HG03064 (cell line): ENCODE measurements at regions not wholly inside any gene's neighbourhood (a gene's known extent, or its start where the extent isn't known, plus 50 kb on each side); places are given as distances from the start of the nearest gene placed in this dataset.
"Not testable (repeated sequence)": the region's sequence is repeated elsewhere in the genome, so short reads cannot be mapped to it uniquely, and the experiment has no call there.

Source experiments
- ATAC-seq: cut with Tn5 transposase; IDR thresholded peaks from one replicate; pipeline ENCODE4 v1.9.1; 2021; ENCODE audit warnings: low read depth; ENCODE audit not compliant: unreplicated experiment

DNA sequence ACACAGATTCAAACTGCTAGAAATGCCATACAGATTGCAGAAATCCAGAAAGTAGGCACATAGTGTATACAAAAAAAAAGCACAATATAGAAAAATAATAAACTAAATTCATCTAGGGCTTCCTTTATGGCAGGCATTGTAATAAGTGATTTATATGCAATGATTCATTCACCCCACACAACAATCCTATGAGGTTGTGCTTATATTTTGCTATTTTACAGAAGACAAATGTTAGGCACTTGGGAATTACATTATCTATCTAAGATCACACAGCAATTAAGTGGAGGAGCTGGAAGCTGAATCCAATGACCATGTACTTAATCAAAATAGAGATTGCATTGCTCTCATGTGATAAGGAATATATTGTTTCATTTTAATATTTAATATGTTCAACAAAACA, 225.7 kb upstream of the KCNK2 start:
- no peak for ATAC-seq

DNA sequence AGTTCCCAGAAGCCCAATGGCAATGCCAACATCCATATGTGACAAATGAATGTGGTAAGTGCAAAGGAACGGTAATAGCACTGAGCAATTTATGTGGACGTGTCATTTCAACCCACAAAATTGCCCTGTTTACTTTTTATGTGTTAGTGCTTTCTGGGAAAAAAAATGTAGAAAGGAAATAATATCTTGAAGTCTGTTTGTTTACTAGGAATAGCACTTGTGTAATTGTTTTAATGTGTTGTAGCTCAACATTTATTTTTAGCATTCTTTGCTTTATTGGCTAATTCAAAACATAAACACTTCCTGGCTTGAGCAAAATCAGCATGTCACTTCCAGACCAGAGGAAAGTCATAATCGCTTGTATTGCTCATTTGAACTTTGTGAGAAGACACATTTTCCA, 224.8 kb upstream of the KCNK2 start:
- no peak for ATAC-seq

DNA sequence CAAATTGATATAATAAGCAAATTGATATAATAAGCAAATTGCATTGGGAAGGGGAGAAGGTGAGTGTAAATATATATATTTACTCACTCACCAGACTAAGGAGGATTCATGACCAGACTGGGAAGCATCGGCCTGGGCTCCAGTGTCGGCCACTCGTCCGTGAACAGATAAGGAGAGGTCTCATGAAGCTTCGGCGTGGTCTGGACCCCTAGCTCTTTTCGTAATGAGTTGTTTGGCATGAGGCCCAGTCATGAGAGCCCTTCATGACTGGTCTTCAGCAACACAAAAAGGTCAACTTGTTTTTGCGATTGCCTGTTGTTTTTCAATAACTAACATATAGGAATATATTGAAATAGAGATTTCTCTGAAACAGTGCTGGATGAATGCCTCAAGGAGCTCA, 222.9 kb upstream of the KCNK2 start:
- ATAC-seq, result no peak

GRCh38 chr1:214861615-214862014, 220.9 kb upstream of the KCNK2 start:
- ATAC-seq, result no peak

DNA sequence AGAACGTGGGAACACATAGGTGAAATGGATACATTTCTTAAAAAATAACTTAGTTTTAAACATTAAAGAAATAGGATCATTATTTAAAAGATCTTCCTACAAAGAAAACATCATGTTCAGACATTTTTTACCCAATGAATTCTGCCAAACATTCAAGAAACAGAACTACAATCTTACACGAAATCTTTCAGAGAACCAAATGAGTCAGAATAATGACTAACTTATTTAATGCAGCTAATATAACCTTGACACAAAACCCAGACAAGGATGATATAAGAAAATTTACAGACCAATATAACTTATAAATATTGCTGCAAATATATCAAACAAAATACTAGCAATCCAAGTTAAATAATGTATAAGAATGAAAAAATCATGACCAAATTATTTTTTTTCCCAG, 220.1 kb upstream of the KCNK2 start:
- no peak for ATAC-seq

- ATAC-seq, result no peak
These were observed 217.4 kb upstream of the KCNK2 start for GRCh38 chr1:214864896-214865688.

DNA sequence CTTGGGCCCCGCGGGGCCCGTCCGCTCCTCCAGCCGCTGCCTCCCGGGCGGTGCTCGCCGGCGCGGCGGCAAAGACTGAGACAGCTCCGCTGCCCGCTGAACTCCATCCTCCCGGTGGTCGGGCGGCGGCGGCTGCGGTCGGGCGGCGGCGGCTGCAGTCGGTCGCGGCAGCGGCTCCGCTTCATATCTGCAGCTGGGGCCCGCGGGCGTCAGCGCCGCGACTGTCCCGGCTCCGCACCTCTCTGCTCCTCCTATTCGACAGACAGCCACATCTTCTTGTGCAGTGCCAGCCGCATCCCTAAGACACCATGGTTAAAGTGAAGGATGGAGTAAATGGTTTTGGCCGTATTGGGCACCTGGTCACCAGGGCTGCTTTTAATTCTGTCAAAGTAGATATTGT, 212.1 kb upstream of the KCNK2 start:
- not testable (repeated sequence) for ATAC-seq

- ATAC-seq, result no peak
These were observed 201.6 kb upstream of the KCNK2 start for GRCh38 chr1:214880956-214881355.

DNA sequence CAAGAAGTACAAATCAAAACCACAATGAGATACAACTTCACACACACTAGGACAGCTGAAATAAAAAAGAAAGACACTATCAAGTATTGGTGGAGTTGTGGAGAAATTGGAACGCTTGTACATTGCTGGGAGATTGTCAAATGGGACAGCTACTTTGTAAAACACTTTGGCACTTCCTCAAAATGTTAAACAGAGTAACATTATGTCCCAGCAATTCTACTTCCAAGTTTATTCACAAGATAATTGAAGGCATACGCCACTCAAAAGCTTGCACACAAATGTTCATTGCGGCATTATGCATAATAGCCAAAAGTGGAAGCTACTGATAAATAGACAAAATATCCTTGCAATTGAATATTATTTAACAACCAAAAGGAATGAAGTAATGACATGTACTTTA, 199.9 kb upstream of the KCNK2 start:
- no peak for ATAC-seq

DNA sequence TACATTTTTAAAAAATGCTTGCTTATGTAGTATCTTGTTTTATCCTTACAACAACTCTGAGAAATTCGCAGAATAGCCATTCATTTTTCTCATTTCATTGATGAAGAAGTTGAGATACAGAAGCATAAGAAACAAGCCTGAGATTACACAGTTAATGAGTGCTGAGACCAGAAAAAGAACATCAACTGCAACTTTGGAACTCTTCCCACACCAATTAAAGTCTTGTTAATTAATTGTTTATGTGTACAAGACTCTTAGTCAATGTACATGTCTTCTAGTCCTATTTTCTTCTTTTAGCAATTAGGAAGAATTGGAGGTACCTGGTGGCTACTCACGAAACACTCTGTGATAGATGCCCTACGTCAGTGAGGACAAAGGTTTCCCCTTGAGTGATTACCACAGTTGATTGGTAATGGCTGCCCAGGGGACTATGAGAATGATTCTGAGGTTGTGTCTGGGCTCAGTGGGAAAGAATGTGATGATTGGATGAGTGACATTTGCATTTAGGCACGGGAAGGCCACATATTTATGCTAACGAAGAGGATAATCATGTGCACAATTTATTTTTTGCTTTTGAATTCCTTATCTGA, 187.4 kb upstream of the KCNK2 start:
- no peak for ATAC-seq

DNA sequence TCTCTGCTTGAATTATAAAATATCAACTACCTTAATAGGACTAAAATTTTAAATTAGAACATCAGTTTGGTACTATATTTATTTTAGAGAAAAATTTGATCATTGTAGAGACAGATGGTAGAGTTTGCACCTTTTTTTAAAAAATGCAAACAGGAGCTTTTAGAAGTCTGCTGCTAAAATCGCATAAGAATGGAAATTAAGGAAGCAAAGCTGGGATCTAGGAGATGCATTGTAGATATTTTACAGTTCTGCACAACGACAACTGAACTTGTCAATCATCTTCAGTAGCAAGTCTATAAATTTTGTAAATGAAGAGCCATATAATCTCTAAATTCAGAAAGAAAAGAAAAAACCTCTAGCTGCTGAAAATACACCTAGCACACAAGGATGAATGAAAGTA, 185.6 kb upstream of the KCNK2 start:
- no peak for ATAC-seq

- ATAC-seq, result no peak
These were observed 185.0 kb upstream of the KCNK2 start for GRCh38 chr1:214897581-214897980.

DNA sequence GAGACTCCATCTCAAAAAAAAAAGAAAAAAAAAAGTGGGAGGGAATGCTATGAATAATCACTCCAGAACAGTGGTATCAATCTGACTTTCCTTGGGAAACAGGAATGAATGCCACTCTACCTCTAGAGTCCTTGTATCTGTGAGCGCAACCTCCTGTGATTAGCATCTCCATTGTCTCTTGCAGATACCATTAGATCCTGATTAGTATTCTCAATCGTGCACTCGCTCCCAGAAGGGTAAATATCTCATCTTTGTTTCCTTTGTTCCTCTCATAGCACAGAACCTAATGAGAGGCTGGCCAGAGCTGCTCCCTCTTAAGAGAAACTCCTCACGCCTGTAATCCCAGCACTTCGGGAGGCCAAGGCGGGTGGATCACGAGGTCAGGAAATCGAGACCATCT, 184.4 kb upstream of the KCNK2 start:
- no peak for ATAC-seq

GRCh38 chr1:214898718-214899117, 183.8 kb upstream of the KCNK2 start:
- ATAC-seq, result no peak

- ATAC-seq, result no peak
These were observed 182.6 kb upstream of the KCNK2 start for GRCh38 chr1:214899908-214900460.

- ATAC-seq, result no peak
These were observed 181.9 kb upstream of the KCNK2 start for GRCh38 chr1:214900590-214900989.

DNA sequence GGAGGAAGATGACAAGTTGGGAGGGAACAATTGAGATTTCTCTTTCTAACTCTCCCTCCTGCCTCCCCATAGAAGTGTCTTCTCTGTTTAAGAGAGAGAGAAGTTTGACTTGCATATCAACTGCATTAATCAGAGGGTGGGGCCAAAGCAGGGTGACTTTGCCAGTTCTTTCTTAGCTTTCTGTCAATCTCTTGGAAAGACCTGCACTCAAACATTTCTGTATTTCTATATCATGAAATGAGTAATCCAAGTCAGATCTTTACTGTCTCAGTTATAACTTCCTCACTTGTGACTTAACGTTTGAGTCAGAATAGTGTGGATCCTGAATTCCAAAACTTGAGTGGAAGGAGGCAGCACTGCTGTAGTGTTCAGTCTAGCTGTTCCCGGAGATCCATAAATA, 180.8 kb upstream of the KCNK2 start:
- no peak for ATAC-seq

- ATAC-seq, result no peak
These were observed 179.8 kb upstream of the KCNK2 start for GRCh38 chr1:214902636-214903320.

DNA sequence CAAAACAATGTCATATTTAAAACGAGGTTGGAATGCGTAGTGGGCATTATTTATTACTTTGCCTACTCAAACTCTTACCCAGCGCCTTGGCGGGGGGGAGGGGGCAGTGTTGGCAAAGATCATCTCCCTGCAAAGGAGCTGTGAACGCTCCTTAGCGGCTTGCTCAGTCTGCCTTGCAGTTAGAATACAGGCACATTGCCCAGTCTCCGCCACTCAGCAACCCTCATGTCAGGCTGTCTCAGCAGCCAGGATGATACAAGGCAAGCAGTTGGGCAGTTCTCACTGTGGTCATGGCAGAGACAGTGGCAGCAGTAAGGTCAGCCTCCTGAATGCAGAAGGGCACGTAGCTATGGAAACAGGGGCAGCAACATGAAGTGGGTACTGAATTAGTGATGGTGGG, 170.4 kb upstream of the KCNK2 start:
- ATAC-seq, result no peak

DNA sequence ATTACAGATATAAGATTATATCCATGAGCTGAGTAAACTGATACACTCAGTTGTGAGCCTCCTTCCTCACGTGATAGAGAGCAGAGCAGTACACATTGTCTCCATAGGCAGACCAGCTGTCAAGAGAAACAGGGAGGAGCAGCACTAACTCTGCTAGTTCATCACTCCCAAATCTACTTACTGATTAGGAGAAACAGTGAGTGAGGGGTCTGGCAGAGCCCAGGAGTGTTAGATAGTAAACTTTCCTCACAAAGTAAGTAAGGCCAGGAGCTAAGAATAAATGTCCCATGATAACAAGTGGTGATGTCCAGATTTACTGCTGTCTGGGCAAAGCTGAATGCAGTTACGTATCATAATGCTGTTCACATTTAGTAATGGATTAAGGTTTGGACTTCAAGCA, 168.6 kb upstream of the KCNK2 start:
- no peak for ATAC-seq

- no peak for ATAC-seq
These were observed 165.4 kb upstream of the KCNK2 start for GRCh38 chr1:214917081-214917635.
